ENCODE measurements at regions not wholly inside any gene's neighbourhood (a gene's known extent, or its start where the extent isn't known, plus 50 kb on each side); places are given as distances from the start of the nearest gene placed in this dataset.
"Not testable (repeated sequence)": the region's sequence is repeated elsewhere in the genome, so short reads cannot be mapped to it uniquely, and the experiment has no call there.

DNA sequence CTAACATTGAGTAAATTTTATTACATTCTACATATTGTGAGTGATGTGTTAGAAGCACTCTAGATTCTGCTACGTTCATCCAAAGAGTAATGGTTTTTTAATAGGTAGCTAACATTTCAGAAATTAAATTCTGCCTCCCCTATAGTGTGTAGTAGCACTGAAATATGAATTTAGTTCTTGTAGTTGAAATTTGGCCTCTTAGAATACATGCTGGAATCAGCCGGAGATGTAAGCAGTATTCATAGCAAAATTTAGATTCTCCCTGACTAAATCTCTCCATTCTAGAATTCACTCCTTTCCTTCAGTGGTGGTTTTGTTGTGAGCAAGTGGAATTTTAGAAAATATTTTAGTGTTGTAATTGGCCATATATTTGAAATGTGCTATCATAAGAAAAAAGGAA, 799.9 kb upstream of the CDH10 start:
- intact Hi-C loops (cut with DNase I; ENCODE audit: low total_unique reads), result no loop called here
- TF ChIP-seq, protein P1, sequence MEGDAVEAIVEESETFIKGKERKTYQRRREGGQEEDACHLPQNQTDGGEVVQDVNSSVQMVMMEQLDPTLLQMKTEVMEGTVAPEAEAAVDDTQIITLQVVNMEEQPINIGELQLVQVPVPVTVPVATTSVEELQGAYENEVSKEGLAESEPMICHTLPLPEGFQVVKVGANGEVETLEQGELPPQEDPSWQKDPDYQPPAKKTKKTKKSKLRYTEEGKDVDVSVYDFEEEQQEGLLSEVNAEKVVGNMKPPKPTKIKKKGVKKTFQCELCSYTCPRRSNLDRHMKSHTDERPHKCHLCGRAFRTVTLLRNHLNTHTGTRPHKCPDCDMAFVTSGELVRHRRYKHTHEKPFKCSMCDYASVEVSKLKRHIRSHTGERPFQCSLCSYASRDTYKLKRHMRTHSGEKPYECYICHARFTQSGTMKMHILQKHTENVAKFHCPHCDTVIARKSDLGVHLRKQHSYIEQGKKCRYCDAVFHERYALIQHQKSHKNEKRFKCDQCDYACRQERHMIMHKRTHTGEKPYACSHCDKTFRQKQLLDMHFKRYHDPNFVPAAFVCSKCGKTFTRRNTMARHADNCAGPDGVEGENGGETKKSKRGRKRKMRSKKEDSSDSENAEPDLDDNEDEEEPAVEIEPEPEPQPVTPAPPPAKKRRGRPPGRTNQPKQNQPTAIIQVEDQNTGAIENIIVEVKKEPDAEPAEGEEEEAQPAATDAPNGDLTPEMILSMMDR (IDR thresholded peaks at IDR 0.05), result no peak
- no peak for TF ChIP-seq POLR2A (IDR thresholded peaks at IDR 0.05)
- no peak overlapping the region for H3K4me3 ChIP-seq (ENCODE audit: low read depth, poor library complexity, severe bottlenecking)
- DNase-seq (ENCODE audit: low spot score in 2 of 2), result no peak
- WGBS, 2 donors, result 80 to 85% methylated on average over 2 of the region's 2 CpGs

DNA sequence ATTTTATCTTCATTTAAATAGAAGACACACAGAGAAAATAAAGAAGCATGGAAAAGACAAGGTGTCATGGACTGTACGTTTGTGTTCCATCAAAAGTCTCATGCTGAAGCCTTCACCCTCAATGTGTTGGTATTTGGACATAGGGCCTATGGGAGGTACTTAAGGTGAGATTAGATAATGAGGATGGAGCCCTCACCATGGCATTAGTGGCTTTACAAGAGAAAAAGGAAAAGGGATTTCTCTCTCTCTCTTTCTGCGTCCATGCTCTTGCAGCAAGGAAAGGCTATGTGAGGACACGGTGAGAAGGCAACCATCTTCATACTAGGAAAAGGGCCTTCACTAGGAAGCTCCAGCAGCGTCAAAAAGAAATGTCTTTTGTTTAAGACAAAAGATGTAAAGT, 797.0 kb upstream of the CDH10 start:
- 78 to 80% methylated on average over 4 of the region's 4 CpGs for WGBS, 2 donors
- no peak for DNase-seq (ENCODE audit: low spot score in 2 of 2)
- H3K4me3 ChIP-seq (ENCODE audit: low read depth, poor library complexity, severe bottlenecking), result no peak overlapping the region
- no peak for TF ChIP-seq POLR2A (IDR thresholded peaks at IDR 0.05)
- TF ChIP-seq, protein P1 (IDR thresholded peaks at IDR 0.05), result no peak
- intact Hi-C loops (cut with DNase I; ENCODE audit: low total_unique reads), result no loop called here

DNA sequence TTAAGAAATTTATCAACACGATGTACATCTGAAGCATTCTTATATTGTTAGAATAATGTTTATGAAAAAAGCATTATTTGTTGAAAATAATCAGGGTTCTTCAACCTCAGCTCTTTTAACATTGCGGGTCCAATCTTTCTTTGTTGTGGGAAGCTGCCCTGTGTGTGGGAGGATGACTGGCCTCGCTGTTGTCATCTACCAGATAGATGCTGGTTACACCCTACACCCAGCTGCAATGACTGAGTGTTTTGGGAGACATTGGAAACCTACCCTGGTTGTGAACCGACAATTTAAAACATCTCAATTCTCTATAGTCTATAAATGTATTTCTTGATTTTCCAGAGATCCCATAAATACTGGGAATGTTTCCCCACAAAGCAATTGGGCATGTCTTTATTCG, 794.2 kb upstream of the CDH10 start:
- H3K4me3 ChIP-seq (ENCODE audit: low read depth, poor library complexity, severe bottlenecking), result no peak overlapping the region
- intact Hi-C loops (cut with DNase I; ENCODE audit: low total_unique reads), result no loop called here
- 75 to 85% methylated on average over 5 of the region's 5 CpGs for WGBS, 2 donors
- no peak for TF ChIP-seq POLR2A (IDR thresholded peaks at IDR 0.05)
- TF ChIP-seq, protein P1 (IDR thresholded peaks at IDR 0.05), result no peak
- DNase-seq (ENCODE audit: low spot score in 2 of 2), result no peak

DNA sequence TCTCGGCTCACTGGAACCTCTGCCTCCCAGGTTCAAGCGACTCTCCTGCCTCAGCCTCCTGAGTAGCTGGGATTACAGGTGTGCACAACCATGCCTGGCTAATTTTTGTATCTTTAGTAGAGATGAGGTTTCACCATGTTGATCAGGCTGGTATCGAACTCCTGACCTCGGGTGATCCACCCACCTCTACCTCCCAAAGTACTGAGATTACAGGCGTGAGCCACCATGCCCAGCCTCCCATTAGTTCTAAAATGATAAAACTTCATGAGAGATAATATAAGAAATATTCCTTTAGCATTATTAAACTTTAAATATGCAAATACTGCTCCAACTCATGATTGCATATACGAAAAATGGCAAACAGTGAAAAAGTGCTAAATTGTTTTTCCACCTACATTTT, 793.6 kb upstream of the CDH10 start:
- 95 to 96% methylated on average over 6 of the region's 6 CpGs for WGBS, 2 donors
- H3K4me3 ChIP-seq (ENCODE audit: low read depth, poor library complexity, severe bottlenecking); DNase-seq (ENCODE audit: low spot score in 2 of 2); intact Hi-C loops (cut with DNase I; ENCODE audit: low total_unique reads): not testable (repeated sequence)

DNA sequence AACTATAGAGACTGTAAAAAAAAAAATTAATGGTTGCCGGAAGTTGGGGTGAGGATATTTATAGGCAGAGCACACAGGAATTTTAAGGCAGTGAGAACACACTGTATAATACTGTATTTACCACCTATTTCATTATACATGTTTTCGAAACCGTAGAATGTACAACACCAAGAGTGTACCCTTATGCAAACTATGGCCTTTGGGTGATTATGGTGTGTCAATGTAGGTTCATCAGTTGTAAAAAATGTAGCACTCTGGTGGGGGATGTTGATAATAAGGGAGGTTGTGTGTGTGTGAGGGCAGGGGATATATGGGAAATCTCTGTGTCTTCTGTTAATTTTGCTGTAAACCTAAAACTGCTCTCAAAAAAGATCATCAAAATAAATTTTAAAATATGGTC, 791.7 kb upstream of the CDH10 start:
- H3K4me3 ChIP-seq (ENCODE audit: low read depth, poor library complexity, severe bottlenecking), result no peak overlapping the region
- intact Hi-C loops (cut with DNase I; ENCODE audit: low total_unique reads), result no loop called here
- WGBS, 2 donors, result 92 to 96% methylated on average over 3 of the region's 3 CpGs
- TF ChIP-seq POLR2A (IDR thresholded peaks at IDR 0.05), result no peak
- TF ChIP-seq, protein P1 (IDR thresholded peaks at IDR 0.05), result no peak
- no peak for DNase-seq (ENCODE audit: low spot score in 2 of 2)

DNA sequence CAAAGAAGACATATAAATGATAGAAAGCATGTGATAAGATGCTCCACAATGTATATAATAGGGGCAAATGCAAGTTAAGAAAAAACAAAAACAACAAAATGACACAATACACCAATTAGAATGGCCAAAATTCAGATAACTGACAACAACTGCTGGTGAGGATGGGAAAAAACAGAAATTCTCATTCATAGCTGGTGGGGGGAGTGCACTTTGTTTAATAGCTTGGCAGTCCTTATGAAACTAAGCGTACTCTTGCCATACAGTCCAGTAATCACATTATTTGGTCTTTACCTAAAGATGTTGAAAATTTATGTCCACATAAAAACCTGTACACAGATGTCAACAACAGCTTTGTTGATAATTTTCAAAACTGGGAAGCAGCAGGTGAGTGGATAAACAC, 791.1 kb upstream of the CDH10 start:
- 92 to 97% methylated on average over 1 of the region's 1 CpG for WGBS, 2 donors
- no peak for DNase-seq (ENCODE audit: low spot score in 2 of 2)
- intact Hi-C loops (cut with DNase I; ENCODE audit: low total_unique reads), result no loop called here
- H3K4me3 ChIP-seq (ENCODE audit: low read depth, poor library complexity, severe bottlenecking), result no peak overlapping the region
- TF ChIP-seq, protein P1 (IDR thresholded peaks at IDR 0.05), result no peak
- TF ChIP-seq POLR2A (IDR thresholded peaks at IDR 0.05), result no peak

Data from lower leg skin (tissue), 4 donors.